ENCODE measurements at regions not wholly inside any gene's neighbourhood (a gene's known extent, or its start where the extent isn't known, plus 50 kb on each side); places are given as distances from the start of the nearest gene placed in this dataset.

DNA sequence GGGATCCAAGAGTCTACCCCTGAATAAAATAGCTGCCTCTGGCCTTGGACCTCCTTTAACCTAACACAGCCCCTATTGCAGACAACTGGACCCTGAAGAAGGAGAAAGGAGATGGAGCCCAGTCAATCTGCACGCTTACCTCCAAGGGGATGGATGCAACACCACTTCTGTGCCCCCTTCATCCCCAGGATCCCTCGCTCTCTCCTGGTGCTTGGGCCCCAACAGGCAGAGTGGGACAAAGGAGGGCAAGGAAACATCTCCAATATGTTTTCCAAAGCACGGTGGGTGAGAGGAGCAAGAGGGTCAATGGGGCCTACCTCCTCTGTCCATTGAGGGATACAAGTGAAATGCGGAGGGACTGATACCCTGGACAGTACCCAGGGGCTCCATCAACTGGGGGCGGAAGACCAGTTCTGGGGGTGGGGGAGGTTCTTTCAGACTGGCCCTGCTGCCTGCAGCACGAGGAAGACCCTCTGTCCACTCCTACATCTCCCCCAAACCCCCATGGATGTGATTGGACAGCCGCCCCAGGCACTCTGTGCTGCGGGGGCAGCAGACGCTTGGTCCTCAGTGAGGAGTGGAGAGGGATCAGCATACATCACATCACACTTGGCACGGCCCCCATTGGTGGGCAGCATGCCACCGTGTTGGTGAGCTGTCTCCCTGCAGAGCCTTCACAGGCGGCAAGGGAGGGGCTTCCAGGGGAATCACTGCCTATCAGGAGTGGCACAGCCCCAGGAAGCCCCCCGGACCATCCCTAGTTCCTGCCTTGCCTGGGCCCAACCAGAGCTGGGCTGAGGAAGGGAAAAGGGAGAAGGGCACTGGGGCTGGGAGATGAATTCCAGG, 70.6 kb downstream of the MRPL14 start:
- TF ChIP-seq, protein P1, sequence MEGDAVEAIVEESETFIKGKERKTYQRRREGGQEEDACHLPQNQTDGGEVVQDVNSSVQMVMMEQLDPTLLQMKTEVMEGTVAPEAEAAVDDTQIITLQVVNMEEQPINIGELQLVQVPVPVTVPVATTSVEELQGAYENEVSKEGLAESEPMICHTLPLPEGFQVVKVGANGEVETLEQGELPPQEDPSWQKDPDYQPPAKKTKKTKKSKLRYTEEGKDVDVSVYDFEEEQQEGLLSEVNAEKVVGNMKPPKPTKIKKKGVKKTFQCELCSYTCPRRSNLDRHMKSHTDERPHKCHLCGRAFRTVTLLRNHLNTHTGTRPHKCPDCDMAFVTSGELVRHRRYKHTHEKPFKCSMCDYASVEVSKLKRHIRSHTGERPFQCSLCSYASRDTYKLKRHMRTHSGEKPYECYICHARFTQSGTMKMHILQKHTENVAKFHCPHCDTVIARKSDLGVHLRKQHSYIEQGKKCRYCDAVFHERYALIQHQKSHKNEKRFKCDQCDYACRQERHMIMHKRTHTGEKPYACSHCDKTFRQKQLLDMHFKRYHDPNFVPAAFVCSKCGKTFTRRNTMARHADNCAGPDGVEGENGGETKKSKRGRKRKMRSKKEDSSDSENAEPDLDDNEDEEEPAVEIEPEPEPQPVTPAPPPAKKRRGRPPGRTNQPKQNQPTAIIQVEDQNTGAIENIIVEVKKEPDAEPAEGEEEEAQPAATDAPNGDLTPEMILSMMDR (IDR thresholded peaks at IDR 0.05; ENCODE audit: poor library complexity), result no peak
- no peak for TF ChIP-seq EZH2 (IDR thresholded peaks at IDR 0.05; ENCODE audit: borderline replicate concordance)
- TF ChIP-seq EZH2phosphoT487 (IDR thresholded peaks at IDR 0.05; ENCODE audit: low read depth, severe bottlenecking, unreplicated experiment), result no peak

All from hepatocyte (in vitro differentiated cells).